Adrenal gland (tissue), 9 donors: ENCODE measurements at regions not wholly inside any gene's neighbourhood (a gene's known extent, or its start where the extent isn't known, plus 50 kb on each side); places are given as distances from the start of the nearest gene placed in this dataset.

Experiments used
- DNase-seq, 7 donors: peaks; one replicate each; pipeline ENCODE4 v3.0.0-alpha.2; 2019 to 2020
- H3K27ac ChIP-seq, 5 donors: fragments of 200-600 bp; sonication (generic) in 4 of 5; 1 replicate in 3 of 5; 2 replicates in 2 of 5; pipeline versions ENCODE4 v1.5.1 to v1.8.0; 2016 to 2020; ENCODE audit warnings: mild to moderate bottlenecking in 1 of 5
- H3K27me3 ChIP-seq: fragments of 200-600 bp; 2 replicates; pipeline ENCODE4 v1.8.0; 2021
- H3K36me3 ChIP-seq, 2 donors: fragments of 200-600 bp; replicated peaks in 1 of 2; 1 replicate in 1 of 2; 2 replicates in 1 of 2; pipeline versions ENCODE4 v1.5.1 to v1.8.0; 2018 to 2022
- H3K4me1 ChIP-seq, 2 donors: fragments of 200-600 bp; replicated peaks in 1 of 2; 1 replicate in 1 of 2; 2 replicates in 1 of 2; pipeline versions ENCODE4 v1.5.1 to v1.8.0; 2018 to 2021
- H3K4me3 ChIP-seq, 4 donors: fragments of 200-600 bp; sonication (generic) in 3 of 4; one replicate each; pipeline ENCODE4 v1.5.1; 2016 to 2018
- H3K9me3 ChIP-seq, 3 donors: fragments of 200-600 bp; sonication (generic) in 1 of 3; replicated peaks in 1 of 3; 1 replicate in 2 of 3; 2 replicates in 1 of 3; pipeline versions ENCODE4 v1.5.1 to v1.8.0; 2016 to 2021
- CTCF ChIP-seq, 6 experiments: fragments of 450-650 bp in 4 of 6; fragments of 200-600 bp in 2 of 6; sonication (generic) in 1 of 6; IDR thresholded peaks; 1 replicate in 5 of 6; 2 replicates in 1 of 6; pipeline versions ENCODE4 v1.5.1 to v1.8.0; 2016 to 2021; ENCODE audit warnings: antibody characterized with exemption in 6 of 6, mild to moderate bottlenecking in 2 of 6, moderate library complexity in 1 of 6
- POLR2A ChIP-seq, 2 donors: fragments of 450-650 bp; IDR thresholded peaks; one replicate each; pipeline ENCODE4 v1.6.1; 2017; ENCODE audit warnings: antibody characterized with exemption in 2 of 2, mild to moderate bottlenecking in 2 of 2, moderate library complexity in 1 of 2
- WGBS, 4 donors: extraction: QIAGEN DNeasy Blood & Tissue Kit in 2 of 4; methylation state at CpG; one replicate each; pipeline versions ENCODE4 v1.1.5 to v1.1.7; 2013 to 2017; 5-methylcytosine and 5-hydroxymethylcytosine counted together
- intact Hi-C, 2 donors: fragments of 100-400 bp; cut with DNase I; formaldehyde crosslinking; loops; one replicate each; pipeline versions ENCODE4 v1.14.1 to v1.15.0; 2022 to 2023
- donor health status: healthy with polysubstance abuse.
- donor health status: Bipolar disorder and iron deficiency.
- donor health status: DM: yes; HTN: yes; CAD: no.
- donor health status: DM: no; HTN: no; CAD: no.
- donor health status: DM: no; HTN: no; CAD: no.

- 85 to 97% (median 94%) methylated on average over 6 of the region's 6 CpGs for WGBS, 4 donors
Observed at GRCh38 chr1:212536586-212536985, 72.0 kb upstream of the ATF3 start.

GRCh38 chr1:212537610-212538009, 71.0 kb upstream of the ATF3 start:
- Histone ChIP-seq H3K36me3 (no peaks in the 10 kb centered on the region), H3K27me3 (peaks cover 4% of the 10 kb centered on the region), H3K27ac (no peak overlapping the region), H3K4me3 (no peak overlapping the region), H3K9me3 (peaks cover 0 to 9% (median 0%) of the 10 kb centered on the region in 3 donors), H3K4me1 (no peaks in the 10 kb centered on the region)
- no peak for DNase-seq
- intact Hi-C loops = no loop called here
- WGBS, 4 donors = 0 to 40% (median 18%) methylated on average over 1 of the region's 1 CpG
- TF ChIP-seq POLR2A (IDR thresholded peaks at IDR 0.05) (no peak), CTCF (IDR thresholded peaks at IDR 0.05) (no peak)

More at GRCh38 chr1:212536586-212536985, 72.0 kb upstream of the ATF3 start:
- TF ChIP-seq POLR2A (IDR thresholded peaks at IDR 0.05) (no peak), CTCF (IDR thresholded peaks at IDR 0.05) (no peak)
- Histone ChIP-seq H3K27me3 (peaks cover 2% of the 10 kb centered on the region), H3K9me3 (peaks cover 0 to 9% (median 0%) of the 10 kb centered on the region in 3 donors), H3K27ac (no peak overlapping the region), H3K36me3 (no peaks in the 10 kb centered on the region), H3K4me3 (no peak overlapping the region), H3K4me1 (no peaks in the 10 kb centered on the region)
- DNase-seq = no peak
- intact Hi-C loops = no loop called here

GRCh38 chr1:212539737-212540430, 68.7 kb upstream of the ATF3 start:
- DNase-seq = no peak
- Histone ChIP-seq H3K4me3 (no peak overlapping the region), H3K27ac (no peak overlapping the region), H3K4me1 (no peaks in the 10 kb centered on the region), H3K36me3 (no peaks in the 10 kb centered on the region), H3K27me3 (peaks cover 4% of the 10 kb centered on the region), H3K9me3 (peaks cover 0 to 9% (median 0%) of the 10 kb centered on the region in 3 donors)
- TF ChIP-seq CTCF (IDR thresholded peaks at IDR 0.05) = no peak
- no peak for TF ChIP-seq POLR2A (IDR thresholded peaks at IDR 0.05)
- 66 to 79% (median 74%) methylated on average over 6 of the region's 6 CpGs for WGBS, 4 donors
- intact Hi-C loops = no loop called here

GRCh38 chr1:212542761-212543187, 65.8 kb upstream of the ATF3 start:
- Histone ChIP-seq H3K4me1 (peaks cover 0 to 7% of the 10 kb centered on the region in 2 donors), H3K4me3 (no peak overlapping the region), H3K27ac (peak overlapping the region in 4 of 5 donors; percentile 12 to 68 (median 62)), H3K9me3 (no peaks in the 10 kb centered on the region), H3K27me3 (peaks cover 4% of the 10 kb centered on the region), H3K36me3 (no peaks in the 10 kb centered on the region)
- no peak for DNase-seq
- intact Hi-C loops = no loop called here
- TF ChIP-seq CTCF (IDR thresholded peaks at IDR 0.05) = no peak
- no peak for TF ChIP-seq POLR2A (IDR thresholded peaks at IDR 0.05)
- 58 to 75% (median 69%) methylated on average over 5 of the region's 5 CpGs for WGBS, 4 donors
